ENCODE measurements at regions not wholly inside any gene's neighbourhood (a gene's known extent, or its start where the extent isn't known, plus 50 kb on each side); places are given as distances from the start of the nearest gene placed in this dataset.
"Not testable (repeated sequence)": the region's sequence is repeated elsewhere in the genome, so short reads cannot be mapped to it uniquely, and the experiment has no call there.

- DNase-seq (ENCODE audit: low read depth) (no peak), FAIRE-seq (no peak)
- no peak overlapping the region for H3K4me3 ChIP-seq (ENCODE audit: low read depth, low read length)
- H3K36me3 ChIP-seq (ENCODE audit: control insufficient read depth, insufficient read depth, low read length) = no peaks in the 10 kb centered on the region
- no peaks in the 10 kb centered on the region for H3K27me3 ChIP-seq (ENCODE audit: control insufficient read depth, insufficient read depth, low read length)
- no peak for TF ChIP-seq CTCF (IDR thresholded peaks at IDR 0.05; ENCODE audit: insufficient read depth, low read length, severe bottlenecking)
Observed at GRCh38 chr6:132023490-132023889, 72.3 kb upstream of the CCN2 start.

GRCh38 chr6:132021552-132022375, 70.6 kb upstream of the CCN2 start:
- no peaks in the 10 kb centered on the region for H3K27me3 ChIP-seq (ENCODE audit: control insufficient read depth, insufficient read depth, low read length)
- no peak overlapping the region for H3K4me3 ChIP-seq (ENCODE audit: low read depth, low read length)
- DNase-seq (ENCODE audit: low read depth) (no peak), FAIRE-seq (no peak)
- TF ChIP-seq CTCF (IDR thresholded peaks at IDR 0.05; ENCODE audit: insufficient read depth, low read length, severe bottlenecking) = no peak
- no peaks in the 10 kb centered on the region for H3K36me3 ChIP-seq (ENCODE audit: control insufficient read depth, insufficient read depth, low read length)

- DNase-seq (ENCODE audit: low read depth); H3K27me3 ChIP-seq (ENCODE audit: control insufficient read depth, insufficient read depth, low read length); H3K4me3 ChIP-seq (ENCODE audit: low read depth, low read length); FAIRE-seq; H3K36me3 ChIP-seq (ENCODE audit: control insufficient read depth, insufficient read depth, low read length): not testable (repeated sequence)
Observed at GRCh38 chr6:132020918-132021317, 69.7 kb upstream of the CCN2 start.

GRCh38 chr6:132020138-132020581, 69.0 kb upstream of the CCN2 start:
- no peak for FAIRE-seq
- no peaks in the 10 kb centered on the region for H3K36me3 ChIP-seq (ENCODE audit: control insufficient read depth, insufficient read depth, low read length)
- no peak overlapping the region for H3K4me3 ChIP-seq (ENCODE audit: low read depth, low read length)
- DNase-seq (ENCODE audit: low read depth) = peak; percentile 18
- no peaks in the 10 kb centered on the region for H3K27me3 ChIP-seq (ENCODE audit: control insufficient read depth, insufficient read depth, low read length)
- TF ChIP-seq CTCF (IDR thresholded peaks at IDR 0.05; ENCODE audit: insufficient read depth, low read length, severe bottlenecking) = no peak

- Histone ChIP-seq H3K36me3 (ENCODE audit: control insufficient read depth, insufficient read depth, low read length) (no peaks in the 10 kb centered on the region), H3K4me3 (ENCODE audit: low read depth, low read length) (no peak overlapping the region), H3K27me3 (ENCODE audit: control insufficient read depth, insufficient read depth, low read length) (no peaks in the 10 kb centered on the region)
- TF ChIP-seq CTCF (IDR thresholded peaks at IDR 0.05; ENCODE audit: insufficient read depth, low read length, severe bottlenecking) = no peak
- no peak for DNase-seq (ENCODE audit: low read depth)
- FAIRE-seq = no peak
Observed at GRCh38 chr6:132019586-132019985, 68.4 kb upstream of the CCN2 start.

GRCh38 chr6:132017942-132018341, 66.8 kb upstream of the CCN2 start:
- H3K27me3 ChIP-seq (ENCODE audit: control insufficient read depth, insufficient read depth, low read length) = no peaks in the 10 kb centered on the region
- no peak overlapping the region for H3K4me3 ChIP-seq (ENCODE audit: low read depth, low read length)
- DNase-seq (ENCODE audit: low read depth) = no peak
- no peak for FAIRE-seq
- TF ChIP-seq CTCF (IDR thresholded peaks at IDR 0.05; ENCODE audit: insufficient read depth, low read length, severe bottlenecking) = no peak
- no peaks in the 10 kb centered on the region for H3K36me3 ChIP-seq (ENCODE audit: control insufficient read depth, insufficient read depth, low read length)

All from bronchial epithelial cell (primary cell).